Endothelial cell (in vitro differentiated cells): ENCODE measurements at regions not wholly inside any gene's neighbourhood (a gene's known extent, or its start where the extent isn't known, plus 50 kb on each side); places are given as distances from the start of the nearest gene placed in this dataset.

Source experiments
- DNase-seq: peaks from one replicate; pipeline ENCODE4 v3.0.0; 2021; ENCODE audit warnings: low spot score
- H3K27ac Mint-ChIP-seq: one replicate; pipeline ENCODE4 v1.8.0; 2021; ENCODE audit warnings: mixed read lengths, inconsistent platforms; ENCODE audit not compliant: unreplicated experiment
- H3K27me3 Mint-ChIP-seq: one replicate; pipeline ENCODE4 v1.8.0; 2021; ENCODE audit warnings: mild to moderate bottlenecking, moderate library complexity, mixed read lengths, inconsistent platforms; ENCODE audit not compliant: unreplicated experiment
- H3K36me3 Mint-ChIP-seq: one replicate; pipeline ENCODE4 v1.8.0; 2021; ENCODE audit warnings: mild to moderate bottlenecking, low read depth, mixed read lengths, inconsistent platforms; ENCODE audit not compliant: unreplicated experiment
- H3K4me1 Mint-ChIP-seq: one replicate; pipeline ENCODE4 v1.8.0; 2021; ENCODE audit warnings: mild to moderate bottlenecking, mixed read lengths, inconsistent platforms; ENCODE audit not compliant: unreplicated experiment
- H3K4me3 Mint-ChIP-seq: one replicate; pipeline ENCODE4 v1.8.0; 2021; ENCODE audit warnings: mild to moderate bottlenecking, mixed read lengths, inconsistent platforms; ENCODE audit not compliant: unreplicated experiment
- H3K9me3 Mint-ChIP-seq: one replicate; pipeline ENCODE4 v1.8.0; 2021; ENCODE audit warnings: mixed read lengths, inconsistent platforms; ENCODE audit not compliant: unreplicated experiment
- CTCF ChIP-seq: fragments of 200-600 bp; sonication (generic); IDR thresholded peaks from one replicate; pipeline ENCODE4 v1.5.0; 2021; ENCODE audit warnings: antibody characterized with exemption; ENCODE audit not compliant: unreplicated experiment

- no peak overlapping the region for H3K4me3 Mint-ChIP-seq
- peaks cover 6% of the 10 kb centered on the region for H3K27me3 Mint-ChIP-seq
- no peak for DNase-seq
- no peaks in the 10 kb centered on the region for H3K36me3 Mint-ChIP-seq
- no peak for TF ChIP-seq CTCF
- no peaks in the 10 kb centered on the region for H3K4me1 Mint-ChIP-seq
- peaks cover 4% of the 10 kb centered on the region for H3K9me3 Mint-ChIP-seq
- no peak overlapping the region for H3K27ac Mint-ChIP-seq
These were observed 303.5 kb upstream of the KAZN start for GRCh38 chr1:14294860-14295536.

GRCh38 chr1:14296795-14297194 is 301.7 kb upstream of the KAZN start:
- H3K9me3 Mint-ChIP-seq, result no peaks in the 10 kb centered on the region
- no peaks in the 10 kb centered on the region for H3K36me3 Mint-ChIP-seq
- H3K4me3 Mint-ChIP-seq, result no peak overlapping the region
- no peak overlapping the region for H3K27ac Mint-ChIP-seq
- no peak for DNase-seq
- H3K27me3 Mint-ChIP-seq, result peaks cover 7% of the 10 kb centered on the region
- no peak for TF ChIP-seq CTCF
- H3K4me1 Mint-ChIP-seq, result no peaks in the 10 kb centered on the region

GRCh38 chr1:14297356-14297755 is 301.1 kb upstream of the KAZN start:
- no peak for DNase-seq
- Mint-ChIP-seq H3K4me1 (no peaks in the 10 kb centered on the region), H3K27ac (no peak overlapping the region), H3K27me3 (peaks cover 7% of the 10 kb centered on the region), H3K9me3 (no peaks in the 10 kb centered on the region), H3K4me3 (no peak overlapping the region), H3K36me3 (no peaks in the 10 kb centered on the region)
- TF ChIP-seq CTCF, result no peak

- no peak for TF ChIP-seq CTCF
- DNase-seq, result no peak
- no peaks in the 10 kb centered on the region for H3K4me1 Mint-ChIP-seq
- no peaks in the 10 kb centered on the region for H3K36me3 Mint-ChIP-seq
- H3K9me3 Mint-ChIP-seq, result no peaks in the 10 kb centered on the region
- peaks cover 5% of the 10 kb centered on the region for H3K27me3 Mint-ChIP-seq
- H3K27ac Mint-ChIP-seq, result no peak overlapping the region
- H3K4me3 Mint-ChIP-seq, result no peak overlapping the region
These were observed 299.7 kb upstream of the KAZN start for GRCh38 chr1:14298806-14299205.

- TF ChIP-seq CTCF, result no peak
- no peak overlapping the region for H3K27ac Mint-ChIP-seq
- H3K4me1 Mint-ChIP-seq, result no peaks in the 10 kb centered on the region
- no peaks in the 10 kb centered on the region for H3K36me3 Mint-ChIP-seq
- H3K27me3 Mint-ChIP-seq, result peaks cover 2% of the 10 kb centered on the region
- DNase-seq, result no peak
- H3K4me3 Mint-ChIP-seq, result no peak overlapping the region
- no peaks in the 10 kb centered on the region for H3K9me3 Mint-ChIP-seq
These were observed 297.3 kb upstream of the KAZN start for GRCh38 chr1:14300991-14301703.
